ENCODE measurements at regions not wholly inside any gene's neighbourhood (a gene's known extent, or its start where the extent isn't known, plus 50 kb on each side); places are given as distances from the start of the nearest gene placed in this dataset.
"Not testable (repeated sequence)": the region's sequence is repeated elsewhere in the genome, so short reads cannot be mapped to it uniquely, and the experiment has no call there.

- no peak for DNase-seq
Measured at GRCh38 chr2:75324861-75325284, 125.6 kb upstream of the TACR1 start.

- no peak for DNase-seq
Measured at GRCh38 chr2:75324141-75324540, 124.8 kb upstream of the TACR1 start.

GRCh38 chr2:75321599-75321922 lies 122.2 kb upstream of the TACR1 start:
- no peak for DNase-seq

- DNase-seq: no peak
Measured at GRCh38 chr2:75320898-75321598, 121.7 kb upstream of the TACR1 start.

- no peak for DNase-seq
Measured at GRCh38 chr2:75319951-75320350, 120.6 kb upstream of the TACR1 start.

GRCh38 chr2:75317802-75318201 lies 118.5 kb upstream of the TACR1 start:
- no peak for DNase-seq

- DNase-seq: no peak
Measured at GRCh38 chr2:75317316-75317715, 118.0 kb upstream of the TACR1 start.

GRCh38 chr2:75315436-75315835 lies 116.1 kb upstream of the TACR1 start:
- DNase-seq: no peak

- DNase-seq: peak; percentile 15
Measured at GRCh38 chr2:75311993-75312392, 112.7 kb upstream of the TACR1 start.

- no peak for DNase-seq
Measured at GRCh38 chr2:75311521-75311920, 112.2 kb upstream of the TACR1 start.

GRCh38 chr2:75310876-75311275 lies 111.6 kb upstream of the TACR1 start:
- DNase-seq: no peak

GRCh38 chr2:75309596-75310463 lies 110.5 kb upstream of the TACR1 start:
- no peak for DNase-seq

GRCh38 chr2:75303227-75303626 lies 103.9 kb upstream of the TACR1 start:
- no peak for DNase-seq

GRCh38 chr2:75294362-75294761 lies 95.0 kb upstream of the TACR1 start:
- no peak for DNase-seq

- DNase-seq: no peak
Measured at GRCh38 chr2:75292826-75293225, 93.5 kb upstream of the TACR1 start.

GRCh38 chr2:75290600-75291150 lies 91.4 kb upstream of the TACR1 start:
- no peak for DNase-seq

GRCh38 chr2:75289771-75290170 lies 90.5 kb upstream of the TACR1 start:
- no peak for DNase-seq

GRCh38 chr2:75289178-75289577 lies 89.9 kb upstream of the TACR1 start:
- DNase-seq: not testable (repeated sequence)

GRCh38 chr2:75288760-75289159 lies 89.4 kb upstream of the TACR1 start:
- DNase-seq: no peak

GRCh38 chr2:75287624-75288316 lies 88.5 kb upstream of the TACR1 start:
- DNase-seq: no peak

GRCh38 chr2:75284345-75284744 lies 85.0 kb upstream of the TACR1 start:
- no peak for DNase-seq

GRCh38 chr2:75278821-75279379 lies 79.6 kb upstream of the TACR1 start:
- no peak for DNase-seq

GRCh38 chr2:75278314-75278713 lies 79.0 kb upstream of the TACR1 start:
- DNase-seq: no peak
